GM10266 (cell line): ENCODE measurements at regions not wholly inside any gene's neighbourhood (a gene's known extent, or its start where the extent isn't known, plus 50 kb on each side); places are given as distances from the start of the nearest gene placed in this dataset.
"Not testable (repeated sequence)": the region's sequence is repeated elsewhere in the genome, so short reads cannot be mapped to it uniquely, and the experiment has no call there.

Experiments used
- DNase-seq: peaks from one replicate; pipeline ENCODE4 v3.0.0; 2012; ENCODE audit errors: extremely low spot score
- CTCF ChIP-seq: IDR thresholded peaks from 2 replicates; pipeline ENCODE4 v1.5.1; 2012; ENCODE audit warnings: mild to moderate bottlenecking, low read depth; ENCODE audit not compliant: control insufficient read depth, insufficient read depth; ENCODE audit errors: missing control alignments

- no peak for TF ChIP-seq CTCF
- DNase-seq = no peak
Measured at GRCh38 chr14:27305441-27305945, 707.7 kb upstream of the NOVA1 start.

GRCh38 chr14:27312730-27313129 is 714.9 kb upstream of the NOVA1 start:
- DNase-seq = not testable (repeated sequence)

GRCh38 chr14:27314231-27314630 is 716.4 kb upstream of the NOVA1 start:
- no peak for DNase-seq
- no peak for TF ChIP-seq CTCF

GRCh38 chr14:27315477-27315876 is 717.6 kb upstream of the NOVA1 start:
- no peak for DNase-seq
- no peak for TF ChIP-seq CTCF

GRCh38 chr14:27315947-27316346 is 718.1 kb upstream of the NOVA1 start:
- no peak for DNase-seq
- TF ChIP-seq CTCF = no peak

- TF ChIP-seq CTCF = no peak
- DNase-seq = no peak
Measured at GRCh38 chr14:27318774-27319420, 721.1 kb upstream of the NOVA1 start.

GRCh38 chr14:27320261-27320660 is 722.4 kb upstream of the NOVA1 start:
- no peak for DNase-seq
- no peak for TF ChIP-seq CTCF

GRCh38 chr14:27327095-27327494 is 729.3 kb upstream of the NOVA1 start:
- no peak for TF ChIP-seq CTCF
- DNase-seq = no peak
